Stimulated activated CD4-positive, alpha-beta T cell treated with anti-CD3 and anti-CD28 coated beads, Interleukin-2, amount 100 ng/mL, for 24 hours (primary cell): ENCODE measurements at regions not wholly inside any gene's neighbourhood (a gene's known extent, or its start where the extent isn't known, plus 50 kb on each side); places are given as distances from the start of the nearest gene placed in this dataset.

Source experiments
- DNase-seq, 2 donors: peaks; one replicate each; pipeline ENCODE4 v3.0.0-alpha.2; 2020

DNA sequence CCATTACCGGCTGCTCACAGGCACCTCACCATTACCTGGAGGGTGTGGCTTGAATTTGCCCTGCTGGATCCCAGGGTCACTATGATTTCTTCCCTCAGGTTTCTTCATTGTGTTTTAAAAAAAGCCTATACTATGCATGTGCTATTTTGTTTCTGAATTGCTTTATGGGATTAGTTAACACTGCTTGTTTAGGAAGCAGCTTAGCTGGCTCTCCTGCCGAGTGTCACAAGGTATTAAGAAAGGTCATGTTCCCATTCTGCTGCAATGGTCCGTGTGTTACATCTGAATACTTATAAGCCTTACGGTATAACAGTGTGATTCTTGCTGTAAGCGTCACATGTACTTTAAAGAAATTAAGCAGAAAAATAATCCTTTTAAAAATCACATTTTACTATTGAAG, 380.6 kb upstream of the B3GAT1 start:
- no peak for DNase-seq

- DNase-seq, result no peak
Observed at GRCh38 chr11:134792044-134792443, 380.0 kb upstream of the B3GAT1 start.

DNA sequence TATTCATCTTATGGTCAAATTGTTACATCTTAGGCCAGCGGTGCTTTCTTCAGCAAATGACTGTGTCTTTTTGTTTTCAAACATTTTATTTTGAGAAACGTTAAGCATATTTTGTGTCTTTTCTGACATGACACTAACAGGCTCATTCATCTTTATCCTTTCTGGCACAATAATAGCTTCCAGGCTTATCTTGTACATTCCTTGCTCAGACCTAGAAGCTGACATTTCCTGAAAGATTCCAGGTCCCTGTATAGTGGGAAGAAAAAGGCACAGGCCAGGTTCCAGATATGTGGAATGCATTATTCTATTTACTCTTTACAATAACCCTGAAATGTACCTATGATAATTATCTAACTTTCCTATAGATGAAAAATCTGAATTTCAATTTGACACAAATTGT, 379.1 kb upstream of the B3GAT1 start:
- no peak for DNase-seq

DNA sequence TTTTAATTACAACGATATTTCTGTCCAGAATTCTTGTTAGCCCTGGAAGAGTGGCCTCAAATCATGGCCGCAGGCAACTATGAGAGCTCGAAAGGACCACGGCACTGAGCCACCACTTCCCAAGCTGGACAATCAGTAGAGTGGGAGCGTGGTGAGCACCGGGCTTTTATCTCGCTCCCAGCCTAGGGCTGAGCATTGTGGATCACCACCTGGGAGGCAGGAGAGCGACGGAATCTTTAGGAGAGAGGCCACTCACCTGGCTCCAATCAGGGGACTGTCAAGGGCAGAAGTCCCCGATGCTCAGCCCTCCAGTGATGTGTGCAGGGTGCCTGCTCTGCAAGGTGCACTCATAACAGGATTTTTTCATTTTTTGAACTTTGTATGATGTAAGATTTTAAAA, 377.1 kb upstream of the B3GAT1 start:
- no peak for DNase-seq

- no peak for DNase-seq
Observed at GRCh38 chr11:134786636-134787035, 374.6 kb upstream of the B3GAT1 start.

GRCh38 chr11:134785660-134786284, 373.7 kb upstream of the B3GAT1 start:
- DNase-seq, result no peak

DNA sequence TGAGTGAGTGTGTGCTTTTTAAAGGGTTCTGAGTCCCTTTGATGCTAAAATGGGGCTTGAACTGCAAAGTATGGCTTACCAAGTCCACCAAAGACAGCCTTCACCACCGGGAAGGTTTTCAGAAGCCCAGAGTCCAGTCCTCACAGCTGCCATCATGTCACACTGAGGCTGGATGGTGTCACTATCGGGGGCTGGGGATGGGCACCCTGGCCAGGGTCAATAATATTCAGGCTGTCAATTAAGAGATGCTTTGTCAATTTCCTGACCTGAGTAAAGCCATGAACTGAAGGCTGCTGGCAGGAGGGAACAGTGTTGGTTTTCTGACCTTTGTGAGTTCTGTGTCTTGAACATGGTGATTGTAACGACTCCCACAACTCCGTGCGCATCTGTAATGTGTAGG, 373.0 kb upstream of the B3GAT1 start:
- DNase-seq, result no peak

DNA sequence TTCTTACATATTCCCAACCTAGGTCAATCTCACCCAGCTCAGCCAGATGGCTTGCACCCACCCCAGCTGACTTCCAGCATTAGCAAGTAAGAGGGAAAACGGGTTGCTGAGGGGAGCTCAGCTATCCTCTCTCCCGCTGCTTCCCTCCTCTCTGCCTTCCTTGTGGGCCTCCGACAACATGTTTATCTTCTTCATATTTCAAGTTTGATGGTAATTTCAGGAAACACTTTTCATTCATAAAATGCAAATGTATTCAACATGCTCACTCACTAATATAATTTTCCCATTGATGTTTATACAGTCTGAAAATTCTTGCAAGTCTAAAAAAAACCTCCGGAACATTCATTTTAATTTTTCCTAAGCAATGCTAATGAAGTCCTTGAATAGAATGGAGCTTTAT, 372.5 kb upstream of the B3GAT1 start:
- no peak for DNase-seq

DNA sequence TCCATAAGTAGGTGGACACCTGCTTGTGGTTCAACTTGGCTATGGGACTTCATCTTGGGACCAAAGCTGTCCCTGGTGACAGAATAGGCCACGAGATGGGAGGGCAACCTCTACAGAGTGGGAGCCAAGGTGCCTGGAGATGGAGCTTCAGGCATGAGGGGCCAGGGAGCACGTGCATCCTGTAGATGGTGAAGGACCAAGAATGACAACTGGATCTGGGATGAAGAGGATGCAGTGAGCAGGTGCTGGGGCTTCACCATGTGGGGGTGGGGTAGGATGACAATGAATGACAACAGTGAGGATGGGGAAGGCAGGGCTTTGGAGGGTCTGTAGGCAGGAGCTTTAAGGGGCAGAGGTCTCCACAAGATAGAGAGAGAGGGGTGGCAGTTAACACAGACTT, 372.0 kb upstream of the B3GAT1 start:
- no peak for DNase-seq

- DNase-seq, result no peak
Observed at GRCh38 chr11:134783234-134783633, 371.2 kb upstream of the B3GAT1 start.

DNA sequence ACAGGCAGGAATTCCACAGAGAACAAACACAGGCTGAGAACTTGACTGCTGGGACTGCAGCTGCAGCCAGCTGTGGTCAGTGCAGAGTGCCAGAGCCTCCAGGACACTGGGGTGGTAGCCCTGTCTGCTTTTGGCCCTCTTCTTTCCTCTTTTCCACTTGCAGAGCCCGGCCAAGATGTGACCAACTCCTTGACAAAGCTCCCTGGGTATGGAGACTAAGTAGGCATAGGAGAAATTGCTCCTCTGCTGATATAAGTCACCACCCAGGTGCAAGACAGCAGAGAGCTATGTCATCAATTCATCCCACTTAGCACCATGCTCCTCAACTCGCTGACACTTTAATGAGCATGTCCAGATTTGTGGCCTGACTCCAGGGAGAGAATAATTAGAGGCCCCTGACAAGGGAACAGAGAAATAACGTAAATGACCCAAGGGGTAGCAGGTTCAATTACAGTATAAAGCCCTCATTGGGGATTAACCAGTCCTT, 369.4 kb upstream of the B3GAT1 start:
- DNase-seq, result no peak

GRCh38 chr11:134780486-134781147, 368.6 kb upstream of the B3GAT1 start:
- DNase-seq, result no peak

GRCh38 chr11:134779179-134779578, 367.1 kb upstream of the B3GAT1 start:
- DNase-seq, result no peak

- no peak for DNase-seq
Observed at GRCh38 chr11:134768463-134768862, 356.4 kb upstream of the B3GAT1 start.

- no peak for DNase-seq
Observed at GRCh38 chr11:134765565-134765964, 353.5 kb upstream of the B3GAT1 start.

- no peak for DNase-seq
Observed at GRCh38 chr11:134764966-134765365, 352.9 kb upstream of the B3GAT1 start.

DNA sequence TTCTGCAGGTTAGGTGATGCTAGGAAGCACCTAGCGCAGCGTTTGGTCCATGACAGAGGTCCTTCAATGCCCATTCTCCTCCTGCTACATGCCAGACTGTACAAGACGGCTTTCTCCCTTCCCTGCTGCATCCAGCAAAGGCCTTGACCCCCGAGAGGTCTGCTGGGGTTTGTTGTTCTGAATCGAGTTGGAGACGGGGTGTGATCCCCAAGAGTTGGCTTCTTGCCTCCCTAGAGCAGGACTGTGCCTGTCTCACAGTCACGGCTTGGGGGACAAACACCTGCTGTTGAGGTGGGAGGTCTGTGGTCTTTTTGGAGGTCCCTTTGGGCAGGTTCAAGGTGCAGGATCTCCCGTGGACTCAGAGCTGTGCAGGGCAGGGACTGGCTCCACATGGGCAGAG, 352.3 kb upstream of the B3GAT1 start:
- no peak for DNase-seq

GRCh38 chr11:134763030-134763388, 351.0 kb upstream of the B3GAT1 start:
- no peak for DNase-seq

DNA sequence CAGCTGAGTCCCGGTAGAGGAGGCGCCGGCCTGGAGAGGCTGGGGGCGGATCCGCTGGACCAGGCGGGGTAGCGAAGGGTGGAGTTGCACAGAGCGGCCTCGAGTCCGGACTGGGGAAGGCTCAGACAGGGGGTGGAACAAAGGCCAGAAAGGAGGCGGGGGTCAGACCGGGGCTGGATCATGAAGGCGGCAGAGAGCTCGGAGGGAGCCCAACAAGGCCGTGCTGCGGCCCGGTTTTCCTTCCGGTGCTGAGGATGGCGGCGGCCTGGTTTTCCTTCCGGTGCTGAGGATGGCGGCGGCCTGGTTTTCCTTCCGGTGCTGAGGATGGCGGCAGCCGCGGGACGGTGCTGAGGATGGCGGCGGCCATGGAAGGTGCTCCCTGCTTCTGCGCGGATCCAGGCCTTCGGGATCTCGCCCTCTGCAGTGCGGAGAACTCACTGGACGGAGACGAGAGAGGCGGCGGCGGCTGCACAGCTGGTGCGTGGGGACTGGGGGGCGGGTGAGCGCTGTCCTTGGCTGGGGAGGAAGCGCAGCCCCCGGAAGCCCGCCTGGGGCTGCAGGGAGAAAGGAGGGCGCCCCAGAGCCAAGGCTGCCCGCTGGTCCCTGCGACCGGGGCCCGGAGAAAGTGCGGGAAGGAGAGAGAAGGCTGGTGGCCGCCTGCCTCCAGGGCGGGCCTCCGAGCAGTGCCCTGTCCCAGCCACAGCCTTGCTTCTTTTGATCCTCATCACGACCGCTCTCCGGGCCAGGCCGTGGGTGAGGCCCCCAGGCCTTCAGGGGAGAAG, 350.4 kb upstream of the B3GAT1 start:
- no peak for DNase-seq

DNA sequence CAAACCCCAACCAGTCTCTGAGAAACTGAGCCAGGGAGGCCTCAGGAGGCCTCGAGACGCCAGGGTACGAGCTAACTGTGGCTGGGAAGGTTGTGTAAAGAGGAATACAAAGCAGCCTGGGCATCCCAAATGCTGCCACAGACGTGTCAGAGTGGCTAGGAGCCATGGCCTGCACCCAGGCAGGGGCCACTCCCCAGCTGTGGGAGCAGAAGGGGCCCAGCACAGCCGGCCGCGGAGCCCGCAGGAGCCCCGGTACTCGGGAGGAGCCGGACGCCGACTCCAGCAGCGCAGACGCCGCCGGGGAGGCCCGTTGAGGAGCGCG, 349.8 kb upstream of the B3GAT1 start:
- DNase-seq, result no peak

- DNase-seq, result no peak
Observed at GRCh38 chr11:134761386-134761785, 349.3 kb upstream of the B3GAT1 start.

DNA sequence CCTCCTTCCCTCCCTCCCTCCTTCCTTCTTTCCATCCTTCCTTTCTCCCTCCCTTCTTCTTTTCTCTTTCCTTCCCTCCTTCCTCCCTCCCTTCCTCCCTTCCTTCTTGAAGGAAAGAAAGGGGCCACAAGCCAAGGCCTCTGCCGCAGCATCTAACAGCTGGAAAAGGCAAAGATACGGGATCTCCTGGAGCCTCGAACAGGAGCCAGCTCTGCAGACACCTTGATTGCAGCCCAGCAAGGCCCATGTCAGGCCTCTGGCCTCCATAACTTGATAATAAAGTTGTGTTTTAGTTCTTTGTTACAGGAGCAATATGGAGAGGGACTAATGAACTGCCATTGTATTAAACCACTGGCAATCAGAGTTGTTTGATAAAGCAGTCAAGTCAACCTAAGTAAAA, 348.9 kb upstream of the B3GAT1 start:
- no peak for DNase-seq

GRCh38 chr11:134760299-134760698, 348.3 kb upstream of the B3GAT1 start:
- no peak for DNase-seq

- DNase-seq, result no peak
Observed at GRCh38 chr11:134759855-134760254, 347.8 kb upstream of the B3GAT1 start.
